ENCODE measurements at regions not wholly inside any gene's neighbourhood (a gene's known extent, or its start where the extent isn't known, plus 50 kb on each side); places are given as distances from the start of the nearest gene placed in this dataset.

DNA sequence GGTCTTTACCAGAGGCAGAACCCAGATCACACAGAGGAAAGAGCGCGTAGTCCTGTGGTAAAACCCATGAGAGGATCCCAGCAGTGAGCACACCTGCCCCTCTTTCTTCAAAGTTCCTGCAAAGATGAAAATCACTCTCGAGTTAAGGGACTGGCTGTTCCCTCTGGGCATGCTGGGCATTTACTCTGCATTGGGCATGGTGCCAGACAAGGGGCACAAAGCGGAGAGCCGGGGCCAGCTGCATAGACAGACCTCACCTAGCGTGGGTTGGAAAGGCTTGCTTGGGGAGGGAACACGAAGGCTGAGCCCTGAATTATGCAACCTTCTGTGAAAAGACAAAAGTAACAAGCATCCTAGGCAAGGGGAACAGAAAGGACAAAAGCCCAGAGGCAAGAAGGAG is 120.0 kb upstream of the TCERG1L start:
- H3K4me1 ChIP-seq (ENCODE audit: insufficient read depth, low read length, poor library complexity, severe bottlenecking) = peaks cover 3% of the 10 kb centered on the region
- H3K36me3 ChIP-seq (ENCODE audit: insufficient read depth, low read length, poor library complexity, severe bottlenecking) = no peaks in the 10 kb centered on the region
- TF ChIP-seq EZH2 (IDR thresholded peaks at IDR 0.05; ENCODE audit: borderline replicate concordance, low read depth, low read length, poor library complexity, severe bottlenecking) = no peak
- TF ChIP-seq, protein P1, sequence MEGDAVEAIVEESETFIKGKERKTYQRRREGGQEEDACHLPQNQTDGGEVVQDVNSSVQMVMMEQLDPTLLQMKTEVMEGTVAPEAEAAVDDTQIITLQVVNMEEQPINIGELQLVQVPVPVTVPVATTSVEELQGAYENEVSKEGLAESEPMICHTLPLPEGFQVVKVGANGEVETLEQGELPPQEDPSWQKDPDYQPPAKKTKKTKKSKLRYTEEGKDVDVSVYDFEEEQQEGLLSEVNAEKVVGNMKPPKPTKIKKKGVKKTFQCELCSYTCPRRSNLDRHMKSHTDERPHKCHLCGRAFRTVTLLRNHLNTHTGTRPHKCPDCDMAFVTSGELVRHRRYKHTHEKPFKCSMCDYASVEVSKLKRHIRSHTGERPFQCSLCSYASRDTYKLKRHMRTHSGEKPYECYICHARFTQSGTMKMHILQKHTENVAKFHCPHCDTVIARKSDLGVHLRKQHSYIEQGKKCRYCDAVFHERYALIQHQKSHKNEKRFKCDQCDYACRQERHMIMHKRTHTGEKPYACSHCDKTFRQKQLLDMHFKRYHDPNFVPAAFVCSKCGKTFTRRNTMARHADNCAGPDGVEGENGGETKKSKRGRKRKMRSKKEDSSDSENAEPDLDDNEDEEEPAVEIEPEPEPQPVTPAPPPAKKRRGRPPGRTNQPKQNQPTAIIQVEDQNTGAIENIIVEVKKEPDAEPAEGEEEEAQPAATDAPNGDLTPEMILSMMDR (conservative IDR thresholded peaks at IDR 0.05; ENCODE audit: low read depth, low read length) = no peak
- H3K27ac ChIP-seq (ENCODE audit: low read depth, low read length, poor library complexity, severe bottlenecking) = no peak overlapping the region
- POLR2A ChIA-PET (ENCODE audit: low non-redundant PET) = no interaction called here
- BruUV-seq (replicated peaks) = no TSS peak
- H3K4me3 ChIP-seq (ENCODE audit: low read depth, low read length, poor library complexity, severe bottlenecking) = no peak overlapping the region
- no peaks in the 10 kb centered on the region for H3K9me3 ChIP-seq (ENCODE audit: low read depth, low read length, poor library complexity, severe bottlenecking)
- no peak for DNase-seq (ENCODE audit: low spot score)
- intact Hi-C loops (cut with micrococcal nuclease; ENCODE audit: unreplicated experiment) = no loop called here
- peaks cover 22% of the 10 kb centered on the region for H3K27me3 ChIP-seq (replicated peaks; ENCODE audit: insufficient read depth, low read depth, low read length, poor library complexity)
- CTCF ChIA-PET = no interaction called here

DNA sequence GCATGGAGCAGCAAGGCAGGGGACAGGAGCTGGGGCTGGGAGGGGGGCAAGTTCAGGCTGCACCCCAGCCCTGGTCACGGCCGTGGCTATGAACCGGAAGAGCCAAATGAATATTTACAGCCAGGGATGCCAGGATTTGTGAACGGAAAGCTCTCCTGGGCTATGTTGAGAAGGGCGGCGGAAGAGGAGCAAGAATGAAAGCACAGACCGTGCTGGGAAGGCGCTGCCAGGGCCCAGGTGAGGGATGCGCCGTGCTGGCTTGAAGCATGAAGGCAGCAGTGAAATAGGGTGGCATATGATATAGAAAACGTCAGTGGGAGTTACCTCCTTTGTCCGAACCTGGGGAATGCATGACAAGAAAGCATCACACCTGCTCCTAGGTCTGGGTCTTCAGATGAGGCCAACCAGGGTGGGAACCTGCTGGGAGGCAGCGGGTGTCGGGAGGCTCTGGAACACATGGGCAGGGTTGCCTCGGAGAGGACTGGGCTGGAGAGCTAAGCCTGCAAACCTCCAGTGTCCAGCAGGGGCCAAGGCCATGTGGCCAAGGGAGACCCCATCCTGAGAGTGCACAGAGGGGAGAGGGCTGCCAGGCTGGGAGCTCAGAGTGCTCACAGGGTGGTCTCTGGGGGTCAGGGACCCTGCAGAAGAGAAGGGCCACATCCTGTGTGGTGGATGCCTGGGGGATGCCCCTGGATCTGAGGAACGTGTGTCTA is 120.6 kb upstream of the TCERG1L start:
- no TSS peak for BruUV-seq (replicated peaks)
- intact Hi-C loops (cut with micrococcal nuclease; ENCODE audit: unreplicated experiment) = no loop called here
- Histone ChIP-seq H3K27ac (ENCODE audit: low read depth, low read length, poor library complexity, severe bottlenecking) (no peak overlapping the region), H3K9me3 (ENCODE audit: low read depth, low read length, poor library complexity, severe bottlenecking) (no peaks in the 10 kb centered on the region), H3K4me1 (ENCODE audit: insufficient read depth, low read length, poor library complexity, severe bottlenecking) (peaks cover under 1% of the 10 kb centered on the region), H3K36me3 (ENCODE audit: insufficient read depth, low read length, poor library complexity, severe bottlenecking) (no peaks in the 10 kb centered on the region), H3K4me3 (ENCODE audit: low read depth, low read length, poor library complexity, severe bottlenecking) (no peak overlapping the region), H3K27me3 (replicated peaks; ENCODE audit: insufficient read depth, low read depth, low read length, poor library complexity) (peaks cover 22% of the 10 kb centered on the region)
- DNase-seq (ENCODE audit: low spot score) = no peak
- TF ChIP-seq, protein P1 (conservative IDR thresholded peaks at IDR 0.05; ENCODE audit: low read depth, low read length) = no peak
- no peak for TF ChIP-seq EZH2 (IDR thresholded peaks at IDR 0.05; ENCODE audit: borderline replicate concordance, low read depth, low read length, poor library complexity, severe bottlenecking)
- ChIA-PET POLR2A (ENCODE audit: low non-redundant PET) (no interaction called here), CTCF (no interaction called here)

DNA sequence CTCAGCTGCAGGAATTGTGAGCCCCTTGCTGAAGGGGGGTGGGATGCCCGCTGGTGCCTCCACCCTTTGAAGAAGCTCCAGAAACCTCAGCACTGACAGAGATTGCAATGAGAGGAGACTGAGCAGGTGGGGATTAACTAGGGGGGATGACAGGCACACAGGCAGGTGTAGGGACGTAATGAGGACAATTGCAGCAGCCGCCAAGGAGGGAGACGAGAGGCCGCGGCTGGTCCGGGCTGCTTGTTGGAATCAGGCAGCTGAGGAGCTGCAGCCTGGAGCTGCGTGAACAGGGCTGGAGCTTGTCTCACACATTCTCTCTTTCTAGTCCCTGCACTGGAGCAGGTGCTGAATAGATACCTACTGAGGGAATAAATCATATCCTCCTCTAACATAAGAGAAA is 122.0 kb upstream of the TCERG1L start:
- BruUV-seq (replicated peaks) = no TSS peak
- CTCF ChIA-PET = no interaction called here
- no peaks in the 10 kb centered on the region for H3K9me3 ChIP-seq (ENCODE audit: low read depth, low read length, poor library complexity, severe bottlenecking)
- H3K27ac ChIP-seq (ENCODE audit: low read depth, low read length, poor library complexity, severe bottlenecking) = no peak overlapping the region
- H3K4me1 ChIP-seq (ENCODE audit: insufficient read depth, low read length, poor library complexity, severe bottlenecking) = no peaks in the 10 kb centered on the region
- H3K4me3 ChIP-seq (ENCODE audit: low read depth, low read length, poor library complexity, severe bottlenecking) = no peak overlapping the region
- peaks cover 28% of the 10 kb centered on the region for H3K27me3 ChIP-seq (replicated peaks; ENCODE audit: insufficient read depth, low read depth, low read length, poor library complexity)
- TF ChIP-seq, protein P1 (conservative IDR thresholded peaks at IDR 0.05; ENCODE audit: low read depth, low read length) = no peak
- no peak for TF ChIP-seq EZH2 (IDR thresholded peaks at IDR 0.05; ENCODE audit: borderline replicate concordance, low read depth, low read length, poor library complexity, severe bottlenecking)
- POLR2A ChIA-PET (ENCODE audit: low non-redundant PET) = no interaction called here
- no peaks in the 10 kb centered on the region for H3K36me3 ChIP-seq (ENCODE audit: insufficient read depth, low read length, poor library complexity, severe bottlenecking)
- intact Hi-C loops (cut with micrococcal nuclease; ENCODE audit: unreplicated experiment) = no loop called here
- DNase-seq (ENCODE audit: low spot score) = no peak
